PC-3 (cell line): ENCODE measurements at regions not wholly inside any gene's neighbourhood (a gene's known extent, or its start where the extent isn't known, plus 50 kb on each side); places are given as distances from the start of the nearest gene placed in this dataset.

ENCODE experiments used
- ATAC-seq: fragments of 200-7000 bp; cut with Tn5 transposase; 2 replicates; pipeline ENCODE4 v1.9.1; 2020; ENCODE audit warnings: mild to moderate bottlenecking, moderate library complexity
- BruUV-seq: library from RNA; stranded (reverse); fragments of 400-500 nt; replicated peaks from 2 replicates; lab custom pipeline; 2021; lab: Mats Ljungman, UMichigan
- CTCF ChIA-PET: fragments of 300-600 bp; sonication (Branson Sonifier 250); formaldehyde crosslinking; loops from one replicate; lab custom pipeline; 2022; ENCODE audit warnings: antibody characterized with exemption; lab: Charles Lee
- POLR2A ChIA-PET: fragments of 300-600 bp; sonication (Branson Sonifier 250); formaldehyde crosslinking; loops from one replicate; lab custom pipeline; 2022; ENCODE audit warnings: antibody characterized with exemption; ENCODE audit not compliant: unreplicated experiment; lab: Charles Lee
- DNase-seq: peaks from one replicate; pipeline ENCODE4 v3.0.0-alpha.2; 2015
- H2AFZ ChIP-seq: fragments of 300-600 bp; sonication (generic); 2 replicates; pipeline ENCODE4 v1.6.0; 2016; ENCODE audit warnings: antibody characterized with exemption, low read length
- H3F3A ChIP-seq: fragments of 300-600 bp; sonication (generic); one replicate; pipeline ENCODE4 v1.6.0; 2017; ENCODE audit warnings: antibody characterized with exemption, low read length, control low read depth, mild to moderate bottlenecking; ENCODE audit not compliant: unreplicated experiment
- H3K27ac ChIP-seq: fragments of 300-600 bp; sonication (generic); 2 replicates; pipeline ENCODE4 v1.5.1; 2016; ENCODE audit warnings: mild to moderate bottlenecking, low read length
- H3K27me3 ChIP-seq: fragments of 300-600 bp; sonication (generic); 2 replicates; pipeline ENCODE4 v1.6.1; 2016; ENCODE audit warnings: low read length, mixed read lengths
- H3K36me3 ChIP-seq: fragments of 300-600 bp; sonication (generic); 2 replicates; pipeline ENCODE4 v1.6.1; 2016; ENCODE audit warnings: low read depth, mixed run types, low read length, mixed read lengths
- H3K4me1 ChIP-seq: fragments of 300-600 bp; sonication (generic); 2 replicates; pipeline ENCODE4 v1.5.1; 2016; ENCODE audit warnings: low read length; ENCODE audit not compliant: insufficient read depth
- H3K4me2 ChIP-seq: fragments of 300-600 bp; sonication (generic); 2 replicates; pipeline ENCODE4 v1.6.0; 2016; ENCODE audit warnings: low read length
- H3K4me3 ChIP-seq: fragments of 300-600 bp; sonication (generic); 2 replicates; pipeline ENCODE4 v1.5.1; 2016; ENCODE audit warnings: mild to moderate bottlenecking, low read length, mixed read lengths
- H3K79me2 ChIP-seq: fragments of 300-600 bp; sonication (generic); 2 replicates; pipeline ENCODE4 v1.6.1; 2017; ENCODE audit warnings: low read length, mixed read lengths
- H3K9ac ChIP-seq: fragments of 300-600 bp; sonication (generic); 2 replicates; pipeline ENCODE4 v1.6.0; 2016; ENCODE audit warnings: mild to moderate bottlenecking, low read length
- H3K9me2 ChIP-seq: fragments of 300-600 bp; sonication (generic); replicated peaks from 2 replicates; pipeline ENCODE4 v1.6.1; 2016; ENCODE audit warnings: mixed run types, low read length, mixed read lengths
- H3K9me3 ChIP-seq: fragments of 300-600 bp; sonication (generic); 2 replicates; pipeline ENCODE4 v1.6.1; 2016; ENCODE audit warnings: low read length, mixed read lengths
- H4K20me1 ChIP-seq: fragments of 300-600 bp; sonication (generic); 2 replicates; pipeline ENCODE4 v1.6.1; 2016; ENCODE audit warnings: low read length, mixed read lengths
- CTCF ChIP-seq: fragments of 300-600 bp; sonication (generic); conservative IDR thresholded peaks from 2 replicates; pipeline ENCODE4 v1.5.1; 2017; ENCODE audit warnings: antibody characterized with exemption, low read depth, mild to moderate bottlenecking, low read length
- EZH2 ChIP-seq: fragments of 300-600 bp; sonication (generic); IDR thresholded peaks from one replicate; pipeline ENCODE4 v1.6.1; 2017; ENCODE audit warnings: antibody characterized with exemption, mild to moderate bottlenecking, low read length; ENCODE audit not compliant: unreplicated experiment
- EZH2phosphoT487 ChIP-seq: fragments of 300-600 bp; sonication (generic); IDR thresholded peaks from 2 replicates; pipeline ENCODE4 v1.6.1; 2018; ENCODE audit warnings: mild to moderate bottlenecking, antibody characterized with exemption, low read length, borderline replicate concordance
- intact Hi-C: fragments of 100-400 bp; cut with micrococcal nuclease; formaldehyde crosslinking; loops from 2 replicates; pipeline ENCODE4 v1.9.0; 2023

- Histone ChIP-seq H3K9ac (no peak overlapping the region), H3K36me3 (no peaks in the 10 kb centered on the region), H3K4me1 (no peaks in the 10 kb centered on the region), H3K4me3 (no peak overlapping the region), H3K4me2 (no peak overlapping the region), H3K27me3 (peaks cover 88% of the 10 kb centered on the region), H2AFZ (no peak overlapping the region), H4K20me1 (no peaks in the 10 kb centered on the region), H3K27ac (no peak overlapping the region), H3F3A (no peaks in the 10 kb centered on the region), H3K9me3 (no peaks in the 10 kb centered on the region), H3K79me2 (no peaks in the 10 kb centered on the region), H3K9me2 (no peaks in the 10 kb centered on the region)
- DNase-seq = no peak
- no peak for ATAC-seq
- BruUV-seq = no TSS peak
- TF ChIP-seq CTCF = no peak
- no peak for TF ChIP-seq EZH2phosphoT487
- no peak for TF ChIP-seq EZH2
- ChIA-PET POLR2A (no interaction called here), CTCF (no interaction called here)
- intact Hi-C loops = no loop called here
Measured at GRCh38 chr20:6925744-6926278, 158.3 kb downstream of the BMP2 start.

GRCh38 chr20:6940048-6940447 lies 172.6 kb downstream of the BMP2 start:
- POLR2A ChIA-PET = no interaction called here
- H3K27ac ChIP-seq = no peak overlapping the region
- H3K27me3 ChIP-seq = peaks cover 76% of the 10 kb centered on the region
- no peaks in the 10 kb centered on the region for H3K9me2 ChIP-seq
- H3K36me3 ChIP-seq = no peaks in the 10 kb centered on the region
- no peak overlapping the region for H3K4me2 ChIP-seq
- no peaks in the 10 kb centered on the region for H3K79me2 ChIP-seq
- no peak overlapping the region for H3K4me3 ChIP-seq
- H4K20me1 ChIP-seq = no peaks in the 10 kb centered on the region
- no peaks in the 10 kb centered on the region for H3F3A ChIP-seq
- no peaks in the 10 kb centered on the region for H3K9me3 ChIP-seq
- DNase-seq = peak; percentile 63
- H3K4me1 ChIP-seq = no peaks in the 10 kb centered on the region
- TF ChIP-seq EZH2phosphoT487 (no peak), EZH2 (no peak), CTCF (peak; percentile 91)
- ATAC-seq = no peak
- CTCF ChIA-PET = no interaction called here
- no peak overlapping the region for H2AFZ ChIP-seq
- no TSS peak for BruUV-seq
- H3K9ac ChIP-seq = no peak overlapping the region
- intact Hi-C loops = no loop called here

GRCh38 chr20:6940876-6941275 lies 173.4 kb downstream of the BMP2 start:
- Histone ChIP-seq H3K27ac (no peak overlapping the region), H3K79me2 (no peaks in the 10 kb centered on the region), H3K4me1 (no peaks in the 10 kb centered on the region), H3K27me3 (peaks cover 77% of the 10 kb centered on the region), H3K36me3 (no peaks in the 10 kb centered on the region), H3K9me2 (no peaks in the 10 kb centered on the region), H3K4me3 (no peak overlapping the region), H3K9ac (no peak overlapping the region), H3K9me3 (no peaks in the 10 kb centered on the region), H3K4me2 (no peak overlapping the region), H3F3A (no peaks in the 10 kb centered on the region), H4K20me1 (no peaks in the 10 kb centered on the region), H2AFZ (no peak overlapping the region)
- no peak for TF ChIP-seq CTCF
- TF ChIP-seq EZH2 = no peak
- no peak for TF ChIP-seq EZH2phosphoT487
- CTCF ChIA-PET = no interaction called here
- no peak for DNase-seq
- intact Hi-C loops = no loop called here
- POLR2A ChIA-PET = no interaction called here
- no TSS peak for BruUV-seq
- ATAC-seq = no peak
